22Rv1 (cell line): ENCODE measurements at regions not wholly inside any gene's neighbourhood (a gene's known extent, or its start where the extent isn't known, plus 50 kb on each side); places are given as distances from the start of the nearest gene placed in this dataset.
"Not testable (repeated sequence)": the region's sequence is repeated elsewhere in the genome, so short reads cannot be mapped to it uniquely, and the experiment has no call there.

Experiments used
- H3K27ac ChIP-seq: fragments of 450-650 bp; 2 replicates; pipeline ENCODE4 v1.5.1; 2017
- CTCF ChIP-seq: fragments of 450-650 bp; IDR thresholded peaks from 2 replicates; pipeline ENCODE4 v1.5.1; 2017; ENCODE audit warnings: mild to moderate bottlenecking
- ZFX ChIP-seq: fragments of 450-650 bp; IDR thresholded peaks from 2 replicates; pipeline ENCODE4 v1.6.1; 2017; ENCODE audit warnings: antibody characterized with exemption, borderline replicate concordance

- TF ChIP-seq CTCF: no peak
- no peak for TF ChIP-seq ZFX
- H3K27ac ChIP-seq: no peak overlapping the region
These were observed 312.0 kb upstream of the GLI3 start for GRCh38 chr7:42548816-42549611.

- TF ChIP-seq CTCF (no peak), ZFX (no peak)
These were observed 308.2 kb upstream of the GLI3 start for GRCh38 chr7:42545049-42545724.

GRCh38 chr7:42543953-42544352, 306.9 kb upstream of the GLI3 start:
- TF ChIP-seq ZFX: no peak
- no peak for TF ChIP-seq CTCF
- no peak overlapping the region for H3K27ac ChIP-seq

More at GRCh38 chr7:42545049-42545724, 308.2 kb upstream of the GLI3 start:
- H3K27ac ChIP-seq: no peak overlapping the region

- H3K27ac ChIP-seq: not testable (repeated sequence)
These were observed 305.4 kb upstream of the GLI3 start for GRCh38 chr7:42542446-42542845.

- H3K27ac ChIP-seq: no peak overlapping the region
- TF ChIP-seq ZFX (no peak), CTCF (no peak)
These were observed 297.4 kb upstream of the GLI3 start for GRCh38 chr7:42534441-42534840.

- no peak for TF ChIP-seq CTCF
- no peak for TF ChIP-seq ZFX
- H3K27ac ChIP-seq: no peak overlapping the region
These were observed 290.0 kb upstream of the GLI3 start for GRCh38 chr7:42527004-42527403.

- TF ChIP-seq CTCF (no peak), ZFX (no peak)
These were observed 285.4 kb upstream of the GLI3 start for GRCh38 chr7:42522227-42522991.

More at GRCh38 chr7:42522227-42522991, 285.4 kb upstream of the GLI3 start:
- no peak overlapping the region for H3K27ac ChIP-seq
